OCI-LY7 (cell line): ENCODE measurements at regions not wholly inside any gene's neighbourhood (a gene's known extent, or its start where the extent isn't known, plus 50 kb on each side); places are given as distances from the start of the nearest gene placed in this dataset.

Source experiments
- BruUV-seq: library from RNA; stranded (reverse); fragments of 400-500 nt; replicated peaks from 2 replicates; lab custom pipeline; 2021; lab: Mats Ljungman, UMichigan
- CTCF ChIA-PET: fragments of 300-600 bp; sonication (Branson Sonifier 250); formaldehyde crosslinking; loops from one replicate; lab custom pipeline; 2022; ENCODE audit warnings: antibody characterized with exemption; ENCODE audit not compliant: unreplicated experiment; lab: Charles Lee
- POLR2A ChIA-PET: fragments of 300-600 bp; sonication (Branson Sonifier 250); formaldehyde crosslinking; loops from one replicate; lab custom pipeline; 2022; ENCODE audit warnings: antibody characterized with exemption; lab: Charles Lee
- DNase-seq: peaks from one replicate; pipeline ENCODE4 v3.0.0-alpha.2; 2015; ENCODE audit warnings: low spot score
- H2AFZ ChIP-seq: fragments of 200-600 bp; sonication (generic), shearing (Covaris generic); 2 replicates; pipeline ENCODE4 v1.6.1; 2014; ENCODE audit warnings: mild to moderate bottlenecking, antibody characterized with exemption, low read length, moderate library complexity
- H3K27ac ChIP-seq: fragments of 200-600 bp; sonication (generic); 2 replicates; pipeline ENCODE4 v1.5.1; 2014; ENCODE audit warnings: mixed run types, low read depth, mild to moderate bottlenecking, moderate library complexity, low read length, inconsistent platforms; ENCODE audit not compliant: poor library complexity, severe bottlenecking
- H3K36me3 ChIP-seq: fragments of 200-600 bp; sonication (generic); 2 replicates; pipeline ENCODE4 v1.6.1; 2014; ENCODE audit warnings: mild to moderate bottlenecking, antibody characterized with exemption, low read length, moderate library complexity, mixed read lengths; ENCODE audit not compliant: insufficient read depth
- H3K4me1 ChIP-seq: fragments of 200-600 bp; sonication (generic); 2 replicates; pipeline ENCODE4 v1.5.1; 2014; ENCODE audit warnings: mild to moderate bottlenecking, low read length; ENCODE audit not compliant: insufficient read depth, poor library complexity, severe bottlenecking
- H3K4me2 ChIP-seq: fragments of 200-600 bp; sonication (generic); 2 replicates; pipeline ENCODE4 v1.6.1; 2014; ENCODE audit warnings: mild to moderate bottlenecking, low read length
- H3K4me3 ChIP-seq: fragments of 200-600 bp; sonication (generic); 2 replicates; pipeline ENCODE4 v1.5.1; 2014; ENCODE audit warnings: mild to moderate bottlenecking, low read depth, low read length; ENCODE audit not compliant: poor library complexity, severe bottlenecking
- H3K79me2 ChIP-seq: fragments of 200-600 bp; sonication (generic); 2 replicates; pipeline ENCODE4 v1.6.1; 2016; ENCODE audit warnings: low read depth, mild to moderate bottlenecking, low read length, moderate library complexity, mixed read lengths; ENCODE audit not compliant: insufficient read depth
- H3K9me2 ChIP-seq: fragments of 200-600 bp; sonication (generic); 2 replicates; pipeline ENCODE4 v1.6.1; 2016; ENCODE audit warnings: mild to moderate bottlenecking, low read length, mixed read lengths; ENCODE audit not compliant: insufficient read depth
- H3K9me3 ChIP-seq: fragments of 200-600 bp; sonication (generic); 2 replicates; pipeline ENCODE4 v1.6.1; 2014; ENCODE audit warnings: mild to moderate bottlenecking, mixed run types, low read length, mixed read lengths
- H4K20me1 ChIP-seq: fragments of 200-600 bp; sonication (generic); 2 replicates; pipeline ENCODE4 v1.6.1; 2014; ENCODE audit warnings: mild to moderate bottlenecking, antibody characterized with exemption, low read length, moderate library complexity, mixed read lengths; ENCODE audit not compliant: insufficient read depth
- EZH2phosphoT487 ChIP-seq: fragments of 200-600 bp; sonication (generic); IDR thresholded peaks from 2 replicates; pipeline ENCODE4 v1.6.1; 2018; ENCODE audit warnings: low read depth, borderline replicate concordance, mild to moderate bottlenecking, mixed run types, antibody characterized with exemption, low read length, moderate library complexity, mixed read lengths
- intact Hi-C: fragments of 100-400 bp; cut with micrococcal nuclease; formaldehyde crosslinking; loops from one replicate; pipeline ENCODE4 v1.10.0; 2022; ENCODE audit not compliant: unreplicated experiment
- TF ChIP-seq, protein P1 (sequence below): fragments of 200-600 bp; sonication (generic); conservative IDR thresholded peaks from 2 replicates; pipeline ENCODE4 v1.5.1; 2014; ENCODE audit warnings: mild to moderate bottlenecking, antibody characterized with exemption, low read length, moderate library complexity, mixed read lengths

DNA sequence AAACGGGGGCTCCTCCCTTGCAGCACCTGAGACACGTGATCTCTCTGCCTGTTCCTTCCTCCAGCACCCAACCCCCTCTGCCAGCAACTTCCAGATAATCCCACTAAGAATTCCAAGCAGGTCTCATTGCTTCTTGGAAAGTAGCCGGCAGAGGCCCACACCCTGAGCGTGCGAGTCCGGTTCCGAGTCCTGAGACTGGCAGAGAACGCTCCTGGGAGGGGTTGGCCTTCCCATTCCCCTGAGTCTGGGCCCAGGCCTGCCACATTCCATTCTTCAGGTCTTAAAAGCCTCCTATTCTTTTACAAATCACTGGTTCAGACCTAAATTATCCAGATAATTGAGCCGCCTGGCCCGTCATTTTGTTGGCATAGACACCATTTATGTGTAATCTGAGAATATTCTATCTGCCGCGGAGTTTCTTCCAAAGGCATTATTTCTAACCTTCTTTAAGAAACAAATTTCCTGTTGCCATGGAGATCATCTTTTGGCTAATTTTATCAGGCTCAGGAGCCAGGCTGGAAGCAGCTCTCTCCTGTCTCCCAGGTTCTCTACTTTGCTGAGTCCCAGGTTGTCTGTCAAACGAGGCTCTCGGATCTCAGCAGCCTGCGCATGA is 165.4 kb downstream of the MYCN start:
- POLR2A ChIA-PET, result interaction anchor here (0.7 kb wide), 1 partner anchor 10 kb away, joined by 6 read pairs; no protein-coding TSS in a partner anchor
- no peaks in the 10 kb centered on the region for H3K79me2 ChIP-seq
- no peaks in the 10 kb centered on the region for H3K9me2 ChIP-seq
- intact Hi-C loops, result no loop called here
- H3K36me3 ChIP-seq, result no peaks in the 10 kb centered on the region
- TF ChIP-seq, protein P1, sequence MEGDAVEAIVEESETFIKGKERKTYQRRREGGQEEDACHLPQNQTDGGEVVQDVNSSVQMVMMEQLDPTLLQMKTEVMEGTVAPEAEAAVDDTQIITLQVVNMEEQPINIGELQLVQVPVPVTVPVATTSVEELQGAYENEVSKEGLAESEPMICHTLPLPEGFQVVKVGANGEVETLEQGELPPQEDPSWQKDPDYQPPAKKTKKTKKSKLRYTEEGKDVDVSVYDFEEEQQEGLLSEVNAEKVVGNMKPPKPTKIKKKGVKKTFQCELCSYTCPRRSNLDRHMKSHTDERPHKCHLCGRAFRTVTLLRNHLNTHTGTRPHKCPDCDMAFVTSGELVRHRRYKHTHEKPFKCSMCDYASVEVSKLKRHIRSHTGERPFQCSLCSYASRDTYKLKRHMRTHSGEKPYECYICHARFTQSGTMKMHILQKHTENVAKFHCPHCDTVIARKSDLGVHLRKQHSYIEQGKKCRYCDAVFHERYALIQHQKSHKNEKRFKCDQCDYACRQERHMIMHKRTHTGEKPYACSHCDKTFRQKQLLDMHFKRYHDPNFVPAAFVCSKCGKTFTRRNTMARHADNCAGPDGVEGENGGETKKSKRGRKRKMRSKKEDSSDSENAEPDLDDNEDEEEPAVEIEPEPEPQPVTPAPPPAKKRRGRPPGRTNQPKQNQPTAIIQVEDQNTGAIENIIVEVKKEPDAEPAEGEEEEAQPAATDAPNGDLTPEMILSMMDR, result no peak
- TF ChIP-seq EZH2phosphoT487, result no peak
- H3K4me3 ChIP-seq, result no peak overlapping the region
- H3K27ac ChIP-seq, result no peak overlapping the region
- no peaks in the 10 kb centered on the region for H3K9me3 ChIP-seq
- H3K4me1 ChIP-seq, result no peaks in the 10 kb centered on the region
- no peak for DNase-seq
- CTCF ChIA-PET, result no interaction called here
- H3K4me2 ChIP-seq, result no peak overlapping the region
- H2AFZ ChIP-seq, result no peak overlapping the region
- no TSS peak for BruUV-seq
- no peaks in the 10 kb centered on the region for H4K20me1 ChIP-seq

DNA sequence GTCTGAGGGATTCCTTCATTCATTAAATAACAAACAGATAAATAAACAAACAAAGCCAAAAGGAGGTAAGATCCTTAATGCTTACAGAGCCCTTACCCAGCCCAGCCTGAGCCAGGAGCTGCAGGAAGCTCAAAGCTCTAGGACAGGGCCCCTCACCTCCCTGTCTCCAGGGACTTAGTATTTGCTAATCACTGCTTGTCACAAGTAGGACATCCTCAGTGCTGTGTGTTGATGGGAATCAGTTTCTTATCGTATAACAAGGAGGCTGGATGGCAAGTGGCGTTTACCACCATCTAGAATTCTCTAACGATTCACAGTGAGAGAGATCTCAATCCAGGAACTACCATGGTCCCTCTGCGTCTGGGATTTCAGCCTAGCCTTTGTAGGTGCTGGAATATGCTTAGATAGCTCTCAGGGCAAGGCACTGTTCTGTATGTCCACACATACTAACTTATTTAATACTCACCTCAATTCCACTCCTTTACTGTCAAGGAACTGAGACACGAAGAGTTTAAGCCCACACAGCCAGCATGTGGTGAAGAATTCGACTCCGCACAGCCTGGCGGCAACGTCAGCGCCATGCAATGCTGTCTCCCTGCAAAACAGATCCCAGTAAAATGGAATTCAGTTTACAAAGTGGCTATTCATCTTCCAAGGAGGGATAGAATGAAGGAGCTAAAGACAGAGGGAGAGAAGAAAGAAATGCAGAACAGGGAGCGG is 164.8 kb downstream of the MYCN start:
- intact Hi-C loops, result no loop called here

More for the DNA sequence above, 164.8 kb downstream of the MYCN start:
- H3K9me2 ChIP-seq, result no peaks in the 10 kb centered on the region
- no peak overlapping the region for H3K4me2 ChIP-seq
- no peak for DNase-seq
- H3K36me3 ChIP-seq, result no peaks in the 10 kb centered on the region
- H4K20me1 ChIP-seq, result no peaks in the 10 kb centered on the region
- H3K27ac ChIP-seq, result no peak overlapping the region
- no peak overlapping the region for H2AFZ ChIP-seq
- BruUV-seq, result no TSS peak
- ChIA-PET CTCF (no interaction called here), POLR2A (interaction anchor here (0.7 kb wide), 1 partner anchor 9 kb away, joined by 6 read pairs; no protein-coding TSS in a partner anchor)
- H3K4me3 ChIP-seq, result no peak overlapping the region
- no peaks in the 10 kb centered on the region for H3K9me3 ChIP-seq
- H3K4me1 ChIP-seq, result no peaks in the 10 kb centered on the region
- no peaks in the 10 kb centered on the region for H3K79me2 ChIP-seq
- TF ChIP-seq, protein P1, result no peak
- no peak for TF ChIP-seq EZH2phosphoT487
